H9 (cell line): ENCODE measurements at regions not wholly inside any gene's neighbourhood (a gene's known extent, or its start where the extent isn't known, plus 50 kb on each side); places are given as distances from the start of the nearest gene placed in this dataset.

Source experiments
- DNase-seq: peaks from one replicate; pipeline ENCODE4 v3.0.0-alpha.2; 2017
- H2AFZ ChIP-seq: one replicate; pipeline ENCODE4 v1.6.1; 2013; ENCODE audit warnings: mild to moderate bottlenecking, low read length, control low read depth, moderate library complexity
- H2AK5ac ChIP-seq: 2 replicates; pipeline ENCODE4 v1.6.1; 2013; ENCODE audit warnings: low read length, control low read depth, mixed read lengths; ENCODE audit not compliant: insufficient read length
- H2BK120ac ChIP-seq: one replicate; pipeline ENCODE4 v1.6.1; 2013; ENCODE audit warnings: low read depth, mild to moderate bottlenecking, low read length, control low read depth, inconsistent platforms; ENCODE audit not compliant: poor library complexity, severe bottlenecking
- H2BK12ac ChIP-seq: 2 replicates; pipeline ENCODE4 v1.6.1; 2013; ENCODE audit warnings: low read length, control low read depth, mixed read lengths, low read depth; ENCODE audit not compliant: insufficient read length
- H2BK15ac ChIP-seq: 2 replicates; pipeline ENCODE4 v1.6.1; 2013; ENCODE audit warnings: low read depth, low read length, control low read depth
- H2BK20ac ChIP-seq: one replicate; pipeline ENCODE4 v1.6.1; 2013; ENCODE audit warnings: low read depth, mild to moderate bottlenecking, low read length, control low read depth, inconsistent platforms; ENCODE audit not compliant: poor library complexity, severe bottlenecking
- H2BK5ac ChIP-seq: 2 replicates; pipeline ENCODE4 v1.6.1; 2013; ENCODE audit warnings: low read length, control low read depth, mixed read lengths; ENCODE audit not compliant: insufficient read length
- H3K14ac ChIP-seq: 2 replicates; pipeline ENCODE4 v1.6.1; 2013; ENCODE audit warnings: low read length, control low read depth; ENCODE audit not compliant: insufficient read depth
- H3K18ac ChIP-seq: 2 replicates; pipeline ENCODE4 v1.6.1; 2013; ENCODE audit warnings: low read depth, mild to moderate bottlenecking, mixed read lengths, low read length, control low read depth; ENCODE audit not compliant: insufficient read length
- H3K23ac ChIP-seq: 2 replicates; pipeline ENCODE4 v1.6.1; 2013; ENCODE audit warnings: low read length, control low read depth, mixed read lengths, low read depth; ENCODE audit not compliant: insufficient read length
- H3K23me2 ChIP-seq: 2 replicates; pipeline ENCODE4 v1.6.1; 2013; ENCODE audit warnings: low read depth, mild to moderate bottlenecking, mixed read lengths, low read length, control low read depth; ENCODE audit not compliant: insufficient read length, poor library complexity, severe bottlenecking
- H3K27ac ChIP-seq: 2 replicates; pipeline ENCODE4 v1.5.1; 2013; ENCODE audit warnings: low read length, control low read depth, mixed read lengths, low read depth; ENCODE audit not compliant: insufficient read length
- H3K27me3 ChIP-seq: 2 replicates; pipeline ENCODE4 v1.6.1; 2013; ENCODE audit warnings: low read length, control low read depth, inconsistent platforms; ENCODE audit not compliant: insufficient read depth
- H3K4ac ChIP-seq: 2 replicates; pipeline ENCODE4 v1.6.1; 2013; ENCODE audit warnings: low read depth, mild to moderate bottlenecking, control low read depth, inconsistent platforms, low read length, moderate library complexity
- H3K4me1 ChIP-seq: 2 replicates; pipeline ENCODE4 v1.6.1; 2013; ENCODE audit warnings: low read length, control low read depth, inconsistent platforms; ENCODE audit not compliant: insufficient read depth
- H3K4me2 ChIP-seq: 2 replicates; pipeline ENCODE4 v1.6.1; 2013; ENCODE audit warnings: low read length, control low read depth, mixed read lengths; ENCODE audit not compliant: insufficient read length, insufficient read depth
- H3K56ac ChIP-seq: 2 replicates; pipeline ENCODE4 v1.6.1; 2013; ENCODE audit warnings: low read depth, mild to moderate bottlenecking, mixed read lengths, low read length, control low read depth; ENCODE audit not compliant: insufficient read length
- H3K79me1 ChIP-seq: 2 replicates; pipeline ENCODE4 v1.6.1; 2013; ENCODE audit warnings: low read depth, mild to moderate bottlenecking, moderate library complexity, low read length, control low read depth, inconsistent platforms; ENCODE audit not compliant: insufficient read depth, poor library complexity, severe bottlenecking
- H3K79me2 ChIP-seq: 2 replicates; pipeline ENCODE4 v1.6.1; 2013; ENCODE audit warnings: low read length, control low read depth, inconsistent platforms; ENCODE audit not compliant: insufficient read depth
- H3K9ac ChIP-seq: 2 replicates; pipeline ENCODE4 v1.6.1; 2013; ENCODE audit warnings: low read length, control low read depth, mixed read lengths; ENCODE audit not compliant: insufficient read length; ENCODE audit errors: extremely low read depth
- H3K9me3 ChIP-seq: one replicate; pipeline ENCODE4 v1.6.1; 2013; ENCODE audit warnings: low read depth, low read length, inconsistent platforms; ENCODE audit not compliant: control insufficient read depth
- H3T11ph ChIP-seq: one replicate; pipeline ENCODE4 v1.6.1; 2013; ENCODE audit warnings: mild to moderate bottlenecking, low read length, control low read depth, inconsistent platforms
- H4K20me1 ChIP-seq: one replicate; pipeline ENCODE4 v1.6.1; 2013; ENCODE audit not compliant: control insufficient read depth, insufficient read length, insufficient read depth
- H4K5ac ChIP-seq: 2 replicates; pipeline ENCODE4 v1.6.1; 2013; ENCODE audit warnings: low read depth, mild to moderate bottlenecking, mixed read lengths, low read length, control low read depth; ENCODE audit not compliant: insufficient read length
- H4K8ac ChIP-seq: replicated peaks from 2 replicates; pipeline ENCODE4 v1.6.1; 2013; ENCODE audit warnings: low read length, control low read depth, mixed read lengths, low read depth; ENCODE audit not compliant: insufficient read length
- H4K91ac ChIP-seq: 2 replicates; pipeline ENCODE4 v1.6.1; 2013; ENCODE audit warnings: low read depth, mild to moderate bottlenecking, moderate library complexity, mixed read lengths, low read length, control low read depth; ENCODE audit not compliant: insufficient read length
- H3K27ac Mint-ChIP-seq, 3 experiments: 2 replicates in 2 of 3; 3 replicates in 1 of 3; pipeline ENCODE4 v1.8.0; 2020 to 2021; ENCODE audit warnings: mixed read lengths in 3 of 3, mild to moderate bottlenecking in 1 of 3, moderate library complexity in 1 of 3
- H3K27me3 Mint-ChIP-seq: 2 replicates; pipeline ENCODE4 v1.8.0; 2021; ENCODE audit warnings: low read depth, mild to moderate bottlenecking, moderate library complexity, mixed read lengths
- H3K36me3 Mint-ChIP-seq, 3 experiments: 2 replicates in 2 of 3; 3 replicates in 1 of 3; pipeline ENCODE4 v1.8.0; 2020 to 2021; ENCODE audit warnings: low read depth in 3 of 3, mixed read lengths in 3 of 3; ENCODE audit not compliant: insufficient read depth in 1 of 3
- H3K4me1 Mint-ChIP-seq, 2 experiments: 2 replicates each; pipeline ENCODE4 v1.8.0; 2020; ENCODE audit warnings: mixed read lengths in 2 of 2
- H3K4me3 Mint-ChIP-seq, 2 experiments: 2 replicates in 1 of 2; 3 replicates in 1 of 2; pipeline ENCODE4 v1.8.0; 2020 to 2021; ENCODE audit warnings: mild to moderate bottlenecking in 2 of 2, mixed read lengths in 2 of 2, moderate library complexity in 1 of 2
- H3K9me3 Mint-ChIP-seq, 2 experiments: 2 replicates in 1 of 2; 3 replicates in 1 of 2; pipeline ENCODE4 v1.8.0; 2020; ENCODE audit warnings: mild to moderate bottlenecking in 2 of 2, mixed read lengths in 2 of 2, moderate library complexity in 1 of 2
- WGBS: extraction: QIAGEN DNeasy Blood & Tissue Kit; methylation state at CpG from one replicate; pipeline ENCODE4 v1.1.7; 2013; ENCODE audit warnings: missing lambda C conversion rate, low lambda C conversion rate, mixed read lengths; ENCODE audit not compliant: insufficient read length; ENCODE audit errors: extremely low coverage; 5-methylcytosine and 5-hydroxymethylcytosine counted together
- TF ChIP-seq, protein P1 (sequence below): fragments of 200-600 bp; sonication (generic); conservative IDR thresholded peaks from 3 replicates; pipeline ENCODE4 v1.8.0; 2021; ENCODE audit warnings: antibody characterized with exemption, mild to moderate bottlenecking

DNA sequence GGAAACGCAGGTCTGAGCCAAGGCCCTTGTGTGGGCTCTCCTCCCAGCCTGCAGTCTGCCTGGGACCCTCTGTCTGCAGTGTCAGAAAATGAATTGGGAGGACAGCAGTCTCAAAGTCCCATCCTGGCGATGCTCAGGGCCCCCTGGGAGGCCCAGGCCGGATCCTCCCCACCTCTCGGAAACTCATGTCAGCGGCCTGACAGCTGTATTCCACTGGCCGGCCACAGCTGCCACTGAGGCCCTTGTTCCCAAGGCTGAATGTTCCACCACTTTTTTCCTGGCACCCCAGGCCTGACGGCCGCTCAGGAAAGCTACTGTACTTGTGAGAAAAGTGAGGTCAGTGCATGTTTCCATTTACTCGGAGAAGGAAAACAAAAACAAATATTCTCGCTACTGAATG is 180.0 kb downstream of the FGF18 start:
- peaks cover 27% of the 10 kb centered on the region for H3K27me3 Mint-ChIP-seq
- Histone ChIP-seq H3K79me2 (no peaks in the 10 kb centered on the region), H3K9me3 (no peaks in the 10 kb centered on the region), H3K18ac (no peak overlapping the region), H2AK5ac (no peak overlapping the region), H3K27ac (no peak overlapping the region), H3K4me1 (no peaks in the 10 kb centered on the region), H3K4ac (no peak overlapping the region), H3K23me2 (no peaks in the 10 kb centered on the region), H4K20me1 (no peaks in the 10 kb centered on the region), H2BK15ac (no peak overlapping the region), H2AFZ (no peak overlapping the region), H3K4me2 (no peak overlapping the region), H3K79me1 (no peaks in the 10 kb centered on the region), H2BK120ac (no peak overlapping the region), H3K27me3 (no peaks in the 10 kb centered on the region), H3K56ac (no peak overlapping the region), H3K23ac (no peak overlapping the region), H3K14ac (no peak overlapping the region), H3K9ac (no peak overlapping the region), H4K8ac (no peak overlapping the region), H2BK20ac (no peak overlapping the region), H4K91ac (no peak overlapping the region), H4K5ac (no peak overlapping the region), H2BK5ac (no peak overlapping the region), H3T11ph (no peak overlapping the region), H2BK12ac (no peak overlapping the region)
- no peaks in the 10 kb centered on the region; a peak in 1 of 7 replicates for H3K36me3 Mint-ChIP-seq
- TF ChIP-seq, protein P1, sequence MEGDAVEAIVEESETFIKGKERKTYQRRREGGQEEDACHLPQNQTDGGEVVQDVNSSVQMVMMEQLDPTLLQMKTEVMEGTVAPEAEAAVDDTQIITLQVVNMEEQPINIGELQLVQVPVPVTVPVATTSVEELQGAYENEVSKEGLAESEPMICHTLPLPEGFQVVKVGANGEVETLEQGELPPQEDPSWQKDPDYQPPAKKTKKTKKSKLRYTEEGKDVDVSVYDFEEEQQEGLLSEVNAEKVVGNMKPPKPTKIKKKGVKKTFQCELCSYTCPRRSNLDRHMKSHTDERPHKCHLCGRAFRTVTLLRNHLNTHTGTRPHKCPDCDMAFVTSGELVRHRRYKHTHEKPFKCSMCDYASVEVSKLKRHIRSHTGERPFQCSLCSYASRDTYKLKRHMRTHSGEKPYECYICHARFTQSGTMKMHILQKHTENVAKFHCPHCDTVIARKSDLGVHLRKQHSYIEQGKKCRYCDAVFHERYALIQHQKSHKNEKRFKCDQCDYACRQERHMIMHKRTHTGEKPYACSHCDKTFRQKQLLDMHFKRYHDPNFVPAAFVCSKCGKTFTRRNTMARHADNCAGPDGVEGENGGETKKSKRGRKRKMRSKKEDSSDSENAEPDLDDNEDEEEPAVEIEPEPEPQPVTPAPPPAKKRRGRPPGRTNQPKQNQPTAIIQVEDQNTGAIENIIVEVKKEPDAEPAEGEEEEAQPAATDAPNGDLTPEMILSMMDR = no peak
- DNase-seq = peak; percentile 15
- H3K9me3 Mint-ChIP-seq = peaks cover 2 to 6% of the 10 kb centered on the region in 2 experiments; a peak in 2 of 5 replicates
- peaks cover 3% of the 10 kb centered on the region in 2 experiments; a peak in 3 of 4 replicates for H3K4me1 Mint-ChIP-seq
- no peak overlapping the region for H3K4me3 Mint-ChIP-seq
- no peak overlapping the region for H3K27ac Mint-ChIP-seq
- WGBS = no CpG with 5 or more reads among the region's 10 CpGs
